ENCODE measurements at regions not wholly inside any gene's neighbourhood (a gene's known extent, or its start where the extent isn't known, plus 50 kb on each side); places are given as distances from the start of the nearest gene placed in this dataset.

GRCh38 chr15:72934921-72935320, 117.3 kb upstream of the NEO1 start:
- H3K27me3 ChIP-seq (replicated peaks; ENCODE audit: insufficient read depth) = no peaks in the 10 kb centered on the region
- intact Hi-C loops (cut with DNase I) = no loop called here
- DNase-seq (ENCODE audit: low spot score) = no peak
- no peak overlapping the region for H3K27ac ChIP-seq
- H3K9me3 ChIP-seq = no peaks in the 10 kb centered on the region
- WGBS = 92% methylated on average over 4 of the region's 4 CpGs
- no peaks in the 10 kb centered on the region for H3K36me3 ChIP-seq
- no peaks in the 10 kb centered on the region for H3K4me1 ChIP-seq (replicated peaks)
- H3K4me3 ChIP-seq = no peak overlapping the region
- TF ChIP-seq POLR2AphosphoS5 (IDR thresholded peaks at IDR 0.05) (no peak), POLR2A (IDR thresholded peaks at IDR 0.05) (no peak)
- TF ChIP-seq, protein P1, sequence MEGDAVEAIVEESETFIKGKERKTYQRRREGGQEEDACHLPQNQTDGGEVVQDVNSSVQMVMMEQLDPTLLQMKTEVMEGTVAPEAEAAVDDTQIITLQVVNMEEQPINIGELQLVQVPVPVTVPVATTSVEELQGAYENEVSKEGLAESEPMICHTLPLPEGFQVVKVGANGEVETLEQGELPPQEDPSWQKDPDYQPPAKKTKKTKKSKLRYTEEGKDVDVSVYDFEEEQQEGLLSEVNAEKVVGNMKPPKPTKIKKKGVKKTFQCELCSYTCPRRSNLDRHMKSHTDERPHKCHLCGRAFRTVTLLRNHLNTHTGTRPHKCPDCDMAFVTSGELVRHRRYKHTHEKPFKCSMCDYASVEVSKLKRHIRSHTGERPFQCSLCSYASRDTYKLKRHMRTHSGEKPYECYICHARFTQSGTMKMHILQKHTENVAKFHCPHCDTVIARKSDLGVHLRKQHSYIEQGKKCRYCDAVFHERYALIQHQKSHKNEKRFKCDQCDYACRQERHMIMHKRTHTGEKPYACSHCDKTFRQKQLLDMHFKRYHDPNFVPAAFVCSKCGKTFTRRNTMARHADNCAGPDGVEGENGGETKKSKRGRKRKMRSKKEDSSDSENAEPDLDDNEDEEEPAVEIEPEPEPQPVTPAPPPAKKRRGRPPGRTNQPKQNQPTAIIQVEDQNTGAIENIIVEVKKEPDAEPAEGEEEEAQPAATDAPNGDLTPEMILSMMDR (IDR thresholded peaks at IDR 0.05) = no peak

GRCh38 chr15:72933976-72934375, 118.3 kb upstream of the NEO1 start:
- Histone ChIP-seq H3K27me3 (replicated peaks; ENCODE audit: insufficient read depth) (no peaks in the 10 kb centered on the region), H3K27ac (no peak overlapping the region), H3K9me3 (no peaks in the 10 kb centered on the region), H3K4me1 (replicated peaks) (no peaks in the 10 kb centered on the region), H3K36me3 (no peaks in the 10 kb centered on the region), H3K4me3 (no peak overlapping the region)
- TF ChIP-seq POLR2A (IDR thresholded peaks at IDR 0.05) (no peak), POLR2AphosphoS5 (IDR thresholded peaks at IDR 0.05) (no peak)
- TF ChIP-seq, protein P1 (IDR thresholded peaks at IDR 0.05) = no peak
- DNase-seq (ENCODE audit: low spot score) = no peak
- WGBS = 51% methylated on average over 3 of the region's 3 CpGs
- intact Hi-C loops (cut with DNase I) = no loop called here

- H3K27ac ChIP-seq = no peak overlapping the region
- TF ChIP-seq, protein P1 (IDR thresholded peaks at IDR 0.05) = no peak
- no peak for TF ChIP-seq POLR2A (IDR thresholded peaks at IDR 0.05)
- no peak for TF ChIP-seq POLR2AphosphoS5 (IDR thresholded peaks at IDR 0.05)
- H3K4me3 ChIP-seq = no peak overlapping the region
- no peaks in the 10 kb centered on the region for H3K9me3 ChIP-seq
- DNase-seq (ENCODE audit: low spot score) = no peak
- no peaks in the 10 kb centered on the region for H3K36me3 ChIP-seq
- H3K27me3 ChIP-seq (replicated peaks; ENCODE audit: insufficient read depth) = no peaks in the 10 kb centered on the region
- WGBS = 75% methylated on average over 3 of the region's 3 CpGs
- intact Hi-C loops (cut with DNase I) = no loop called here
- no peaks in the 10 kb centered on the region for H3K4me1 ChIP-seq (replicated peaks)
Observed at GRCh38 chr15:72932472-72932871, 119.8 kb upstream of the NEO1 start.

- 95% methylated on average over 2 of the region's 2 CpGs for WGBS
- DNase-seq (ENCODE audit: low spot score) = no peak
- no peaks in the 10 kb centered on the region for H3K27me3 ChIP-seq (replicated peaks; ENCODE audit: insufficient read depth)
- no peak overlapping the region for H3K4me3 ChIP-seq
- no peaks in the 10 kb centered on the region for H3K36me3 ChIP-seq
- TF ChIP-seq POLR2AphosphoS5 (IDR thresholded peaks at IDR 0.05) (no peak), POLR2A (IDR thresholded peaks at IDR 0.05) (no peak)
- TF ChIP-seq, protein P1 (IDR thresholded peaks at IDR 0.05) = no peak
- H3K9me3 ChIP-seq = no peaks in the 10 kb centered on the region
- no peaks in the 10 kb centered on the region for H3K4me1 ChIP-seq (replicated peaks)
- no peak overlapping the region for H3K27ac ChIP-seq
- intact Hi-C loops (cut with DNase I) = no loop called here
Observed at GRCh38 chr15:72927451-72927850, 124.8 kb upstream of the NEO1 start.

DNA sequence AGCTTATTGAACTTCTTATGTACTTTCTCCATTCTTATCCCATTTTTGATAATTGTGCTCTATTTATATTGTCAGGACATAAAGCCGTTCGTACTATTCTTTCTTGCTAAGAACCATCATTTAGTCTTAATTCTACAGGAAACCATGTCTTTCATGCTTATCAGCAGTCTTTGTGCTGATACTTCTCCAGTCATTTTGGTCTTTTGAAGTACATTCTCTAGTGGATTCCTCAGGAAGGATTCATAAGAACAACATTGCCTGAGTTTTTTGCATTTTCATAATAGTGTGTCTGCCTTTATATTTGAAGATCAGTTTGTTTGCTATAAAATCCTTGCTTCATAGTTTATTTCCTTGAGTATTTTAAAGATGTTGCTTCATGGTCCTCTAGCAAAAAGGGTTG, 126.6 kb upstream of the NEO1 start:
- H3K27ac ChIP-seq = no peak overlapping the region
- 77% methylated on average over 2 of the region's 2 CpGs for WGBS
- intact Hi-C loops (cut with DNase I) = no loop called here
- no peak for DNase-seq (ENCODE audit: low spot score)
- H3K27me3 ChIP-seq (replicated peaks; ENCODE audit: insufficient read depth) = no peaks in the 10 kb centered on the region
- no peaks in the 10 kb centered on the region for H3K4me1 ChIP-seq (replicated peaks)
- no peaks in the 10 kb centered on the region for H3K9me3 ChIP-seq
- H3K36me3 ChIP-seq = no peaks in the 10 kb centered on the region
- no peak overlapping the region for H3K4me3 ChIP-seq
- no peak for TF ChIP-seq POLR2AphosphoS5 (IDR thresholded peaks at IDR 0.05)
- TF ChIP-seq, protein P1 (IDR thresholded peaks at IDR 0.05) = no peak
- TF ChIP-seq POLR2A (IDR thresholded peaks at IDR 0.05) = no peak

Data from prostate gland (tissue), 2 donors.